ENCODE measurements at regions not wholly inside any gene's neighbourhood (a gene's known extent, or its start where the extent isn't known, plus 50 kb on each side); places are given as distances from the start of the nearest gene placed in this dataset.

DNA sequence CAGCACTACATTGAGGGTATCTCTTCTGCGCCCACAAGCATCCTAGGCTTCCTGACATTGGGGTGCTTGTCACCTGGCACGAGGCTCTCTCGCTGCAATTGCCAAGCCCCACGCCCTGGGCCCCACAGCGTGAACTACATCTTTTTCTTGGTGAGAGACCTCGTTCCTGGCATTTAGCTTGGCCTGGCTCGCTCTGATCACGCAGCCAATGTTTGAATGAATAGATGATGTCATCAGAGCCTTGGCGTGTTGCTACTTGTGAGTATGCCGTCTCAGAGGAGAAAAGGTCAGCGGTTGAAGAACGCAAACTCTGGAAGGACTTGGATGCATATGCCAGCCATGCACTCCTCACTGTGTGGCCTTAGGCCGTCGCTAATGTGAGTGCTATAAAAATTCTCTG, 150.2 kb upstream of the AUTS2 start:
- TF ChIP-seq, protein P1, sequence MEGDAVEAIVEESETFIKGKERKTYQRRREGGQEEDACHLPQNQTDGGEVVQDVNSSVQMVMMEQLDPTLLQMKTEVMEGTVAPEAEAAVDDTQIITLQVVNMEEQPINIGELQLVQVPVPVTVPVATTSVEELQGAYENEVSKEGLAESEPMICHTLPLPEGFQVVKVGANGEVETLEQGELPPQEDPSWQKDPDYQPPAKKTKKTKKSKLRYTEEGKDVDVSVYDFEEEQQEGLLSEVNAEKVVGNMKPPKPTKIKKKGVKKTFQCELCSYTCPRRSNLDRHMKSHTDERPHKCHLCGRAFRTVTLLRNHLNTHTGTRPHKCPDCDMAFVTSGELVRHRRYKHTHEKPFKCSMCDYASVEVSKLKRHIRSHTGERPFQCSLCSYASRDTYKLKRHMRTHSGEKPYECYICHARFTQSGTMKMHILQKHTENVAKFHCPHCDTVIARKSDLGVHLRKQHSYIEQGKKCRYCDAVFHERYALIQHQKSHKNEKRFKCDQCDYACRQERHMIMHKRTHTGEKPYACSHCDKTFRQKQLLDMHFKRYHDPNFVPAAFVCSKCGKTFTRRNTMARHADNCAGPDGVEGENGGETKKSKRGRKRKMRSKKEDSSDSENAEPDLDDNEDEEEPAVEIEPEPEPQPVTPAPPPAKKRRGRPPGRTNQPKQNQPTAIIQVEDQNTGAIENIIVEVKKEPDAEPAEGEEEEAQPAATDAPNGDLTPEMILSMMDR (IDR thresholded peaks at IDR 0.05): no peak
- no peak for TF ChIP-seq POLR2A (IDR thresholded peaks at IDR 0.05)
